HG03095 (cell line): ENCODE measurements at regions not wholly inside any gene's neighbourhood (a gene's known extent, or its start where the extent isn't known, plus 50 kb on each side); places are given as distances from the start of the nearest gene placed in this dataset.

Source experiments
- ATAC-seq: cut with Tn5 transposase; IDR thresholded peaks from one replicate; pipeline ENCODE4 v1.9.1; 2021; ENCODE audit warnings: moderate library complexity; ENCODE audit not compliant: unreplicated experiment

DNA sequence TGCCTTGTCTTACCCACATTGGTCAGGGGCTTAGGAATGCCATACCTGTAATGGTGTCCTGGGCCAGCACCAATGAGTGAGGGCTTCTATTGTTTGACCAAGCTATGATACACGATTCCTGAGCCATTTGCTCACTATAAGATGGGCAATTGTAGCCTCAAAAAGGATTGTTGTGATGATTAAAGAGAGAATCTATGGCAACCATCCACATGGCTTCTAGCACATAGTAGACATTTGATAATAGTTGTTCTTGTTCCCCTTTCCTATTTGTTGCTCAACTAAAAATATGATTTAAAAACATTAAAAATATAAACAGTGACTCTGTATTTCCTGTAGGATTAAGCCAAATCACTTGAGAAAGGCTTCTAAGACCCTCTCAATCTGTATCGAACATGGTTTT, 366.1 kb downstream of the PCNX1 start:
- ATAC-seq = no peak

- ATAC-seq = no peak
Measured at GRCh38 chr14:71284048-71284447, 376.8 kb downstream of the PCNX1 start.

DNA sequence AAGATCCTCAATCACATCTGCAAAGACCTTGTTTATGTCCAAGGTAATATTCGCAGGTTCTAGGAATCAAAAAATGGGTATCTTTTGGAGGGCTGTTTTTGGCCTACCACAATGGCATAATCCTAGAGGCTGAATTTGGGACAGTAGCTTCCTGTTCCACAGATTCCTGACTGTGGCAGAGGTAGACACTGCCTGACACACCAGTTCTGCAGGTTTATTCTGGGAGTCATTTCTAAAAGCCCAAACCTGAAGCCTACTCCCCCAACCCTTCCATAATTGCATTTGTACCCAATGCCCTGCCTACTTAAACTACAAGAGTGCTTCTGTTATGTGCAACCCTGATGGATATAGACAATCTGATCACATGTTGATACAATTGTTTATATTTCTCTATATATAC, 378.9 kb downstream of the PCNX1 start:
- ATAC-seq = no peak

- no peak for ATAC-seq
Measured at GRCh38 chr14:71287567-71287966, 380.3 kb downstream of the PCNX1 start.

GRCh38 chr14:71289536-71289935, 382.3 kb downstream of the PCNX1 start:
- ATAC-seq = peak; percentile 71

DNA sequence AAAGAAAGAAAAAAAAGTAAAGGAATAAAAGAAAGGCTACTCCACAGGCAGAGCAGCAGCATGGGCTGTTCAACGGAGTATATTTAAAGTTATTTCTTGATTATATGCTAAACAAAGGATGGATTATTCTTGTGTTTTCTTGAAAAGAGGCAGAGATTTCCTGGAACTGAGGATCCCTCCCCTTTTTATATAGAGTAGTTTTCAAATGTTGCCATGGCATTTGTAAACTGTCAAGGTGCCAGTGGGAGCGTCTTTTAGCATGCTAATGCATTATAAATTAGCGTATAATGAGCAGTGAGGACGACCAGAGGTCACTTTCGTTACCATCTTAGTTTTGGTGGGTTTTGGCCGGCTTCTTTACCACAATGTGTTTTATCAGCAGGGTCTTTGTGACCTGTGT, 383.0 kb downstream of the PCNX1 start:
- ATAC-seq = no peak

- ATAC-seq = no peak
Measured at GRCh38 chr14:71290960-71291466, 383.8 kb downstream of the PCNX1 start.

- no peak for ATAC-seq
Measured at GRCh38 chr14:71296184-71296583, 388.9 kb downstream of the PCNX1 start.

GRCh38 chr14:71300566-71301330, 393.5 kb downstream of the PCNX1 start:
- ATAC-seq = no peak

GRCh38 chr14:71301611-71302010, 394.4 kb downstream of the PCNX1 start:
- ATAC-seq = no peak

- ATAC-seq = no peak
Measured at GRCh38 chr14:71304690-71305089, 397.4 kb downstream of the PCNX1 start.

DNA sequence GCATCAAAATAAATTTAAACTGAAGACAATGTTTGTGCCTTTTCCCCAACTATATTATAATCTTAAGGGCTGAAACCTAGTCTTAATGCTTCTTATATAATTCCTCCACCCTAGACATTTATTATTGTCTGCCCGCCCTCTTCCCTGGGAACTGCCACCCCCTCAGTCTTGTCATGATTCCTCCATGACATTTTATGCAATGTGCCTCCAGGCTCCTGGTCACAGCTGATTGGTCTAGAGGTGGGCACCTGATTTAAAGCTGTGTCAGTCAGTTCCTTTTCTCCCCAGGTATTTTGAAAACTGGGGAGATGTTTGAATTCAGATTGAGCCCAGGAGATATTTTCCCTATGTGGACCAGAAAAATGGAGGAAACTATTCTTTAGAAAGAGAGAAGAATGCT, 401.4 kb downstream of the PCNX1 start:
- no peak for ATAC-seq

- no peak for ATAC-seq
Measured at GRCh38 chr14:71309756-71310155, 402.5 kb downstream of the PCNX1 start.

DNA sequence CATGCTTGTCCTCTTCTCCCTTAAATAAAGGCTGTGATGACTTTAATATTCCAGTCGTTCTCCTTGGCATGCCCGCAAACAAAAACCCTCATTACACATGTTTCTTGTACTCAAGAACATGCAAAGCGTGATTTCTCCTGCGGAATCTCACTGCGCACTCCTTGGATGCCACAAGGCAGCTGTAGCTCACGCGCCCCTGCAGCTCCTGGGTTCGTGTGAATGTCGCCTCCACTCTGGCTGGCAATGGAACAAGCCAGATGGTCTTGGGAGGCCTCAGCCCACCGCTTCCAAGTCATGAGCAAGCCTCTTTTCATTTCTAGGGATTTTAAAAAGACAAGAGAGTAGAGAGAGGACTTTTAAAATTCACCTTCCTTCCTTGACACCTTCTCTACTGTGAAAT, 403.8 kb downstream of the PCNX1 start:
- ATAC-seq = no peak

GRCh38 chr14:71314717-71315116, 407.5 kb downstream of the PCNX1 start:
- no peak for ATAC-seq

- ATAC-seq = no peak
Measured at GRCh38 chr14:71317385-71318096, 410.3 kb downstream of the PCNX1 start.

GRCh38 chr14:71318097-71318459, 410.8 kb downstream of the PCNX1 start:
- no peak for ATAC-seq

DNA sequence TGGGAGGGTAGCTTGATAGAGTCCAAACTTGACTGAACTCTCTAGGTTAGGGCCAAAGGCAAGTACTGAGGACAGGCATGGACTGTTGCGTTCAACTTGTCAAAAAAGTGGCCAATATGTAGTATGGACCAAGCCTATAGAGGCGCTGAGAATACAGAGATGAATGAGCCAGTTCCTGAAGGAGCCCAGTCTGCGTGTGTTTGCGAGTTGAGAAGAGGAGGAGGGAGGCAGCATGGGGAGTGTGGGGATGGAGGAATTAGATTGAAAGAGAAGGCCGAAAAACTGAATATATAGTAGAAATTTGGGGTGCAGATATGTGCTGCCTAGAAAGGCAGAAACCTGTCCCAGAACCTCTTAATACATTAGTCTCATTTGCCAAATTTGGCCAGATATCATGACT, 412.4 kb downstream of the PCNX1 start:
- ATAC-seq = peak; percentile 5

GRCh38 chr14:71320107-71320733, 413.0 kb downstream of the PCNX1 start, which contains the start of gene SIPA1L1:
SIPA1L1 (plus strand) TSS chr14:71320476.
- ATAC-seq = peak; percentile 74

GRCh38 chr14:71320734-71321573, 413.7 kb downstream of the PCNX1 start:
- peak; percentile 24 for ATAC-seq
